ENCODE measurements at regions not wholly inside any gene's neighbourhood (a gene's known extent, or its start where the extent isn't known, plus 50 kb on each side); places are given as distances from the start of the nearest gene placed in this dataset.

- peak; percentile 67 for DNase-seq
Observed at GRCh38 chr6:166106076-166106686, 61.5 kb downstream of the TBXT start.

GRCh38 chr6:166105341-166106075 is 62.1 kb downstream of the TBXT start:
- DNase-seq: no peak

- no peak for DNase-seq
Observed at GRCh38 chr6:166104872-166105271, 62.8 kb downstream of the TBXT start.

- DNase-seq: no peak
Observed at GRCh38 chr6:166104107-166104506, 63.5 kb downstream of the TBXT start.

- no peak for DNase-seq
Observed at GRCh38 chr6:166101819-166102419, 65.7 kb downstream of the TBXT start.

- peak; percentile 1 for DNase-seq
Observed at GRCh38 chr6:166097914-166098522, 69.6 kb downstream of the TBXT start.

GRCh38 chr6:166087852-166088251 is 79.8 kb downstream of the TBXT start:
- no peak for DNase-seq

GRCh38 chr6:166087246-166087645 is 80.4 kb downstream of the TBXT start:
- DNase-seq: no peak

- DNase-seq: no peak
Observed at GRCh38 chr6:166085500-166085899, 82.2 kb downstream of the TBXT start.

GRCh38 chr6:166084951-166085350 is 82.7 kb downstream of the TBXT start:
- DNase-seq: no peak

GRCh38 chr6:166079841-166080240 is 87.8 kb downstream of the TBXT start:
- no peak for DNase-seq

- no peak for DNase-seq
Observed at GRCh38 chr6:166078294-166078693, 89.4 kb downstream of the TBXT start.

- DNase-seq: no peak
Observed at GRCh38 chr6:166076625-166077024, 91.0 kb downstream of the TBXT start.

GRCh38 chr6:166075925-166076324 is 91.7 kb downstream of the TBXT start:
- no peak for DNase-seq

- no peak for DNase-seq
Observed at GRCh38 chr6:166075186-166075585, 92.5 kb downstream of the TBXT start.

GRCh38 chr6:166073082-166073481 is 94.6 kb downstream of the TBXT start:
- DNase-seq: no peak

GRCh38 chr6:166068768-166069167 is 98.9 kb downstream of the TBXT start:
- DNase-seq: no peak

- peak; percentile 4 for DNase-seq
Observed at GRCh38 chr6:166058064-166058739, 109.4 kb downstream of the TBXT start.

GRCh38 chr6:166057431-166057830 is 110.2 kb downstream of the TBXT start:
- no peak for DNase-seq

GRCh38 chr6:166056637-166057036 is 111.0 kb downstream of the TBXT start:
- no peak for DNase-seq

GRCh38 chr6:166055801-166056200 is 111.8 kb downstream of the TBXT start:
- no peak for DNase-seq

- no peak for DNase-seq
Observed at GRCh38 chr6:166052837-166053236, 114.8 kb downstream of the TBXT start.

- DNase-seq: no peak
Observed at GRCh38 chr6:166050559-166050958, 117.1 kb downstream of the TBXT start.
